Esophagus muscularis mucosa (tissue), 4 donors: ENCODE measurements at regions not wholly inside any gene's neighbourhood (a gene's known extent, or its start where the extent isn't known, plus 50 kb on each side); places are given as distances from the start of the nearest gene placed in this dataset.

ENCODE experiments used
- DNase-seq: peaks from one replicate; pipeline ENCODE4 v3.0.0-alpha.2; 2017; ENCODE audit errors: extremely low spot score
- H3K27ac ChIP-seq, 4 donors: fragments of 200-600 bp; sonication (generic); replicated peaks in 1 of 4; 1 replicate in 3 of 4; 2 replicates in 1 of 4; pipeline ENCODE4 v1.5.1; 2016 to 2019; ENCODE audit warnings: mild to moderate bottlenecking in 1 of 4
- H3K27me3 ChIP-seq, 4 donors: fragments of 200-600 bp; sonication (generic); one replicate each; pipeline versions ENCODE4 v1.5.1 to v1.6.0; 2016 to 2019
- H3K36me3 ChIP-seq, 4 donors: fragments of 200-600 bp; sonication (generic); one replicate each; pipeline ENCODE4 v1.5.1; 2016 to 2019
- H3K4me1 ChIP-seq, 4 donors: fragments of 200-600 bp; sonication (generic); one replicate each; pipeline ENCODE4 v1.5.1; 2016 to 2019
- H3K4me3 ChIP-seq, 4 donors: fragments of 200-600 bp; sonication (generic); 1 replicate in 2 of 4; 2 replicates in 2 of 4; pipeline ENCODE4 v1.5.1; 2016 to 2019; ENCODE audit warnings: mild to moderate bottlenecking in 4 of 4, moderate library complexity in 1 of 4
- H3K9me3 ChIP-seq, 4 donors: fragments of 200-600 bp; sonication (generic); 1 replicate in 3 of 4; 2 replicates in 1 of 4; pipeline ENCODE4 v1.5.1; 2016 to 2019
- EP300 ChIP-seq: sonication (generic); formaldehyde crosslinking; IDR thresholded peaks from one replicate; pipeline ENCODE4 v1.6.1; 2017; ENCODE audit warnings: antibody characterized with exemption
- POLR2A ChIP-seq: fragments of 450-650 bp; IDR thresholded peaks from one replicate; pipeline ENCODE4 v1.6.1; 2017; ENCODE audit warnings: antibody characterized with exemption, moderate library complexity, mild to moderate bottlenecking, low read depth
- POLR2AphosphoS5 ChIP-seq, 2 donors: sonication (generic); formaldehyde crosslinking; IDR thresholded peaks; one replicate each; pipeline ENCODE4 v1.6.1; 2017; ENCODE audit warnings: antibody characterized with exemption in 2 of 2
- WGBS: methylation state at CpG from one replicate; pipeline ENCODE4 v1.1.5; 2018; 5-methylcytosine and 5-hydroxymethylcytosine counted together
- intact Hi-C: fragments of 100-400 bp; cut with DNase I; formaldehyde crosslinking; loops from one replicate; pipeline ENCODE4 v1.15.1; 2023
- TF ChIP-seq, protein P1 (sequence below), 3 experiments: fragments of 200-600 bp in 2 of 3; fragments of 450-650 bp in 1 of 3; sonication (generic) in 2 of 3; IDR thresholded peaks; one replicate each; pipeline ENCODE4 v1.5.1; 2017 to 2019; ENCODE audit warnings: antibody characterized with exemption in 3 of 3, mild to moderate bottlenecking in 2 of 3, moderate library complexity in 1 of 3

DNA sequence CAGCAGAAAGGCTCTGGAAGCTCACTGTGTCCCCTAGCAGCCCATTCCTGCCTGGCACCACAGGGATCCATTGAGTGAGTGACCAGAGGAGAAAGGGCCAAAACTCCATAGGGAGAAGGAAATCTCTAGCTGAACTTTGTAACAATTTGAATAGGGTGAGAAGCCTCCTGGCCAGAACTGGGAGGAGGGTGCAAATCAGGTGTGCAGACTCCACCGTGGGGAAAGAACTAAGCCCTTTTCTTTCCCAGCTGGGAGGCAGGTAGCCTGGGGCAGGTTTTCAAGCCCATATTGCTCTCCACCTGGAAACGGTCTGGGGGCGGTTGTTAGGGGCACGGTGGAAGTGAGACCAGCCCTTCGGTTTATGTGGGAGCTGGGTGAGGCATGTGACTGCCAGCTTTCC, 227.2 kb downstream of the SNCA start:
- no peaks in the 10 kb centered on the region for H3K9me3 ChIP-seq
- no peak for DNase-seq
- TF ChIP-seq POLR2A, result no peak
- no peak for TF ChIP-seq POLR2AphosphoS5 (IDR thresholded peaks at IDR 0.05)
- TF ChIP-seq, protein P1, sequence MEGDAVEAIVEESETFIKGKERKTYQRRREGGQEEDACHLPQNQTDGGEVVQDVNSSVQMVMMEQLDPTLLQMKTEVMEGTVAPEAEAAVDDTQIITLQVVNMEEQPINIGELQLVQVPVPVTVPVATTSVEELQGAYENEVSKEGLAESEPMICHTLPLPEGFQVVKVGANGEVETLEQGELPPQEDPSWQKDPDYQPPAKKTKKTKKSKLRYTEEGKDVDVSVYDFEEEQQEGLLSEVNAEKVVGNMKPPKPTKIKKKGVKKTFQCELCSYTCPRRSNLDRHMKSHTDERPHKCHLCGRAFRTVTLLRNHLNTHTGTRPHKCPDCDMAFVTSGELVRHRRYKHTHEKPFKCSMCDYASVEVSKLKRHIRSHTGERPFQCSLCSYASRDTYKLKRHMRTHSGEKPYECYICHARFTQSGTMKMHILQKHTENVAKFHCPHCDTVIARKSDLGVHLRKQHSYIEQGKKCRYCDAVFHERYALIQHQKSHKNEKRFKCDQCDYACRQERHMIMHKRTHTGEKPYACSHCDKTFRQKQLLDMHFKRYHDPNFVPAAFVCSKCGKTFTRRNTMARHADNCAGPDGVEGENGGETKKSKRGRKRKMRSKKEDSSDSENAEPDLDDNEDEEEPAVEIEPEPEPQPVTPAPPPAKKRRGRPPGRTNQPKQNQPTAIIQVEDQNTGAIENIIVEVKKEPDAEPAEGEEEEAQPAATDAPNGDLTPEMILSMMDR (IDR thresholded peaks at IDR 0.05), result no peak
- TF ChIP-seq EP300, result no peak
- no peaks in the 10 kb centered on the region for H3K36me3 ChIP-seq
- 78% methylated on average over 4 of the region's 5 CpGs for WGBS
- H3K27ac ChIP-seq, result no peak overlapping the region
- H3K27me3 ChIP-seq, result no peaks in the 10 kb centered on the region
- intact Hi-C loops, result no loop called here
- H3K4me1 ChIP-seq, result no peaks in the 10 kb centered on the region
- H3K4me3 ChIP-seq, result no peak overlapping the region

DNA sequence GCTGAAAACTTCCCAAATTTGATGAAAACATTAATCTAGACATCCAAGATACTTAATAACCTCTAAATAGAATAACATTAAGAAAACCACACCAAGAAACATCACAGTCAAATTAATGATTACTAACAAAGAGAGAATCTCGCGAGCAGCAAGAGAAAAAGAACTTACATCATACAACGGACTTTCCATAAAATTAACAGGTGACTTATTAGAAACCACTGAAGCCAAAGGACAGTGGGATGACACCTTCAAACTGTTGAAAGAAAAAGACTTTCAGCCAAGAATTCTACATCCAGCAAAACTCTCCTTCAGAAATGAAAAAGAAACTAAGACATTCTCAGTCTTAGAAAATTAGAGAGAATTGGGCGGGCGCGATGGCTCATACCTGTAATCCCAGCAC, 232.0 kb downstream of the SNCA start:
- Histone ChIP-seq H3K27me3 (no peaks in the 10 kb centered on the region), H3K4me1 (no peaks in the 10 kb centered on the region), H3K9me3 (no peaks in the 10 kb centered on the region), H3K27ac (no peak overlapping the region), H3K4me3 (no peak overlapping the region), H3K36me3 (no peaks in the 10 kb centered on the region)
- TF ChIP-seq, protein P1 (IDR thresholded peaks at IDR 0.05), result no peak
- TF ChIP-seq POLR2AphosphoS5 (IDR thresholded peaks at IDR 0.05), result no peak
- no peak for TF ChIP-seq POLR2A
- no peak for TF ChIP-seq EP300
- DNase-seq, result no peak
- intact Hi-C loops, result no loop called here
- WGBS, result 97% methylated on average over 6 of the region's 6 CpGs

DNA sequence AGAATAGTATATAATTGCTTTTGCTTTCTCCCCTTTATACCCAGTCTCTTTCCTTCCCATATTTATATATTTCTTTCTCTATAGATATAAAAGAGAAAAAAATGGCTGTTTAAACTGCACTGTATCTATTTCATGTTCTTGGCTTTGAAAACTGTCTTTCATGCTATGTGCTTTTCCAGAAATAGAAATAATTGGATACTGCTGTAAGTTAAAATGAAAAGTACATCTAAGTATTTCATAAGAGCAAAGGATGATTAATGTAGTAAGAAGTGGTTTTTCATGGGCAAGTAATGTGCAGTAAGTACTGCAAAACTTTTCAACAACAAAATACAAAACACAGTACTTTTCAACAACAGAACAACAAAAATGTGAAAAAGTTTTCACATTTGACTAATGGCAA, 237.9 kb downstream of the SNCA start:
- Histone ChIP-seq H3K9me3 (no peaks in the 10 kb centered on the region), H3K4me3 (no peak overlapping the region), H3K4me1 (no peaks in the 10 kb centered on the region), H3K36me3 (no peaks in the 10 kb centered on the region), H3K27me3 (no peaks in the 10 kb centered on the region), H3K27ac (no peak overlapping the region)
- DNase-seq, result no peak
- TF ChIP-seq, protein P1 (IDR thresholded peaks at IDR 0.05), result no peak
- TF ChIP-seq EP300 (no peak), POLR2AphosphoS5 (IDR thresholded peaks at IDR 0.05) (no peak), POLR2A (no peak)
- intact Hi-C loops, result no loop called here

DNA sequence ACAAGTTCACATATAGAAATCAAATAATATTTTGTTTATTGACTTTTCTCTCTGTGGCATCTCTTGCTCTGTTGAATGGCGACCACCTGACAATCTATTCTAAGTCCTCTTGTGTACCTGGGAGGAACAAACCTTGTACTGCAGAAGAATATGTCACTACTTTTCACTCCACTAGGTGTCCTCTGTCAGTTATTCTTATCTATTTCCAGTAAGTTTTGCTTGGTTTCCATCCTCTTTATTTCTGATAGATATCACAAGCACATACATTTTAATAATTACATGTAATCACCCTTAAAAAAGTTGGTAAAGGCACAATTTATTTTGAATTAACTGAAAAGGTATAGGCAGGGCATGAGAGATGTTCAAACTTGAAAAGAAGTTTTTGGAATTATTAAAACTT, 238.4 kb downstream of the SNCA start:
- WGBS, result 71% methylated on average over 1 of the region's 1 CpG
- intact Hi-C loops, result no loop called here

More for the DNA sequence above, 238.4 kb downstream of the SNCA start:
- DNase-seq, result no peak
- H3K9me3 ChIP-seq, result no peaks in the 10 kb centered on the region
- no peak overlapping the region for H3K4me3 ChIP-seq
- no peak overlapping the region for H3K27ac ChIP-seq
- H3K27me3 ChIP-seq, result no peaks in the 10 kb centered on the region
- no peaks in the 10 kb centered on the region for H3K36me3 ChIP-seq
- no peak for TF ChIP-seq POLR2A
- TF ChIP-seq, protein P1 (IDR thresholded peaks at IDR 0.05), result no peak
- no peak for TF ChIP-seq EP300
- no peak for TF ChIP-seq POLR2AphosphoS5 (IDR thresholded peaks at IDR 0.05)
- H3K4me1 ChIP-seq, result no peaks in the 10 kb centered on the region
